KMS-11 (cell line): ENCODE measurements at regions not wholly inside any gene's neighbourhood (a gene's known extent, or its start where the extent isn't known, plus 50 kb on each side); places are given as distances from the start of the nearest gene placed in this dataset.

Experiments
- H2AFZ ChIP-seq: fragments of 200-600 bp; sonication (generic); 2 replicates; pipeline ENCODE4 v1.6.1; 2016; ENCODE audit warnings: antibody characterized with exemption, mixed run types, low read depth
- H3K27ac ChIP-seq: fragments of 200-600 bp; sonication (generic); 2 replicates; pipeline ENCODE4 v1.6.1; 2016; ENCODE audit warnings: mild to moderate bottlenecking, mixed run types
- H3K27me3 ChIP-seq: fragments of 200-600 bp; sonication (generic); 2 replicates; pipeline ENCODE4 v1.6.1; 2017; ENCODE audit warnings: mild to moderate bottlenecking, low read depth, mixed run types, moderate library complexity; ENCODE audit not compliant: insufficient read depth
- H3K36me3 ChIP-seq: fragments of 200-600 bp; sonication (generic); 2 replicates; pipeline ENCODE4 v1.6.1; 2017; ENCODE audit warnings: mild to moderate bottlenecking, mixed run types; ENCODE audit not compliant: insufficient read depth
- H3K4me1 ChIP-seq: fragments of 200-600 bp; sonication (generic); 2 replicates; pipeline ENCODE4 v1.6.1; 2016; ENCODE audit warnings: mild to moderate bottlenecking, low read depth, mixed run types; ENCODE audit not compliant: poor library complexity, severe bottlenecking
- H3K4me2 ChIP-seq: fragments of 200-600 bp; sonication (generic); 2 replicates; pipeline ENCODE4 v1.7.0; 2016; ENCODE audit warnings: mild to moderate bottlenecking, mixed run types
- H3K4me3 ChIP-seq: fragments of 200-600 bp; sonication (generic); IDR thresholded peaks from 2 replicates; pipeline ENCODE4 v1.6.1; 2017; ENCODE audit warnings: low read depth, low read length, mixed read lengths; ENCODE audit not compliant: insufficient read depth
- H3K79me2 ChIP-seq: fragments of 200-600 bp; sonication (generic); 2 replicates; pipeline ENCODE4 v1.6.1; 2016; ENCODE audit warnings: low read depth, mixed run types; ENCODE audit not compliant: insufficient read depth
- H3K9ac ChIP-seq: fragments of 200-600 bp; sonication (generic); 2 replicates; pipeline ENCODE4 v1.6.1; 2016; ENCODE audit warnings: mild to moderate bottlenecking, mixed run types
- H4K20me1 ChIP-seq: fragments of 200-600 bp; sonication (generic); 2 replicates; pipeline ENCODE4 v1.6.1; 2016; ENCODE audit warnings: mild to moderate bottlenecking, mixed run types; ENCODE audit not compliant: insufficient read depth
- TF ChIP-seq, protein P1 (sequence below): fragments of 200-600 bp; sonication (generic); conservative IDR thresholded peaks from 2 replicates; pipeline ENCODE4 v1.6.1; 2017; ENCODE audit warnings: low read depth, mild to moderate bottlenecking, antibody characterized with exemption, low read length, moderate library complexity, mixed read lengths

DNA sequence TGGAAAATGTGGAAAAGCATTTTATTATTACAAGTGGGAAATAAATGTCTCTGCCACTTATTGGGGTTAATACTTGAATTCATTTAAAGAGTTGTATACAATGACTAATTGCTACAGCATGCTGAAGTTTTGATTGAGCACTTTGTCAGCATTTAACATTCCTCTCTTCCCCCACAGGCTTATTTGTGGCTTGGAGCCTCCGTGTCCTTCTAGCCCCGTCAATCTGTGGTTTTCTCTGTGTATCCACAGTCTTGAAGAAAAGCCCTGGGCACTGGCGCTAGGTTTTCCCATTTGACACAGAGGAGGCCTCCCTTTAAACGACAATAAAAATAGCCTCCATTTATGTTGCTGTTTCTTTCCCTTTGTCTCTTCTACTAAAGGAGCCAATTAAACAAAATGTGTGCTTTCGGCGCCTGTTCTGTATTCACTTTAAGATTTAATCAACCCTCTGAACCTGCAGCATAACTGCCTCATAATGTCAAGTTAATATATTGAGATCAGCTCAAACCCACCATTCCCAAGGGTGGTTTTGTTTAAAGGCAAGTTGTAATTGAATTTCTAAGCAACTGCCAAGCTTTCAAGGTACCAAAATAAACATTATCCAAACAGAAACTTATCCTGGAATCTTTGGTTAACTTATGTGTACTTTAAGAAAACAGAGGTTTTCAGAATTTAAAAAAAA, 92.9 kb upstream of the ADRA1D start:
- H3K4me2 ChIP-seq, result no peak overlapping the region
- TF ChIP-seq, protein P1, sequence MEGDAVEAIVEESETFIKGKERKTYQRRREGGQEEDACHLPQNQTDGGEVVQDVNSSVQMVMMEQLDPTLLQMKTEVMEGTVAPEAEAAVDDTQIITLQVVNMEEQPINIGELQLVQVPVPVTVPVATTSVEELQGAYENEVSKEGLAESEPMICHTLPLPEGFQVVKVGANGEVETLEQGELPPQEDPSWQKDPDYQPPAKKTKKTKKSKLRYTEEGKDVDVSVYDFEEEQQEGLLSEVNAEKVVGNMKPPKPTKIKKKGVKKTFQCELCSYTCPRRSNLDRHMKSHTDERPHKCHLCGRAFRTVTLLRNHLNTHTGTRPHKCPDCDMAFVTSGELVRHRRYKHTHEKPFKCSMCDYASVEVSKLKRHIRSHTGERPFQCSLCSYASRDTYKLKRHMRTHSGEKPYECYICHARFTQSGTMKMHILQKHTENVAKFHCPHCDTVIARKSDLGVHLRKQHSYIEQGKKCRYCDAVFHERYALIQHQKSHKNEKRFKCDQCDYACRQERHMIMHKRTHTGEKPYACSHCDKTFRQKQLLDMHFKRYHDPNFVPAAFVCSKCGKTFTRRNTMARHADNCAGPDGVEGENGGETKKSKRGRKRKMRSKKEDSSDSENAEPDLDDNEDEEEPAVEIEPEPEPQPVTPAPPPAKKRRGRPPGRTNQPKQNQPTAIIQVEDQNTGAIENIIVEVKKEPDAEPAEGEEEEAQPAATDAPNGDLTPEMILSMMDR, result no peak
- H3K9ac ChIP-seq, result no peak overlapping the region
- H4K20me1 ChIP-seq, result no peaks in the 10 kb centered on the region
- H3K4me1 ChIP-seq, result no peaks in the 10 kb centered on the region
- no peak overlapping the region for H2AFZ ChIP-seq
- no peak overlapping the region for H3K27ac ChIP-seq
- H3K79me2 ChIP-seq, result no peaks in the 10 kb centered on the region
- H3K36me3 ChIP-seq, result no peaks in the 10 kb centered on the region
- H3K4me3 ChIP-seq, result no peak overlapping the region
- no peaks in the 10 kb centered on the region for H3K27me3 ChIP-seq

DNA sequence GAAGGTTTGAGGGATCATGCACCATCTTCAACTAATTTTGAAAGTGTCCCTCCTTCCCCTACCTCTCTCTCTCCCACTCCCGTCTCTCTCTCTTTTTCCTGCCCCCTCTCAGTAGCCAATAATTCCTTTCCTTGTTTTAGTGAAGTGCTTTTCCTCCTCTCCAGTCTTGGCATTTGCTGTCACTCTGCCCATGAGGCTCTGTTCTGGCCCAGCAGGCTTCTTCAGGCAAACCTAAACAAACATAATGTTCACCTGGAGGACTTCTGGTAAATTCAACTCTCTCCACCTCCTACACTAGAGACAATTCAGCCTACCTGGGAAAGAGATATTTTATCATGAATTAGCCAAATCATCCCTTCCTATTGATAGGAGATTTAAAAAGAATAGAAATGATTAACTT, 86.6 kb upstream of the ADRA1D start:
- no peak overlapping the region for H3K4me2 ChIP-seq
- no peak overlapping the region for H3K27ac ChIP-seq
- TF ChIP-seq, protein P1, result no peak

DNA sequence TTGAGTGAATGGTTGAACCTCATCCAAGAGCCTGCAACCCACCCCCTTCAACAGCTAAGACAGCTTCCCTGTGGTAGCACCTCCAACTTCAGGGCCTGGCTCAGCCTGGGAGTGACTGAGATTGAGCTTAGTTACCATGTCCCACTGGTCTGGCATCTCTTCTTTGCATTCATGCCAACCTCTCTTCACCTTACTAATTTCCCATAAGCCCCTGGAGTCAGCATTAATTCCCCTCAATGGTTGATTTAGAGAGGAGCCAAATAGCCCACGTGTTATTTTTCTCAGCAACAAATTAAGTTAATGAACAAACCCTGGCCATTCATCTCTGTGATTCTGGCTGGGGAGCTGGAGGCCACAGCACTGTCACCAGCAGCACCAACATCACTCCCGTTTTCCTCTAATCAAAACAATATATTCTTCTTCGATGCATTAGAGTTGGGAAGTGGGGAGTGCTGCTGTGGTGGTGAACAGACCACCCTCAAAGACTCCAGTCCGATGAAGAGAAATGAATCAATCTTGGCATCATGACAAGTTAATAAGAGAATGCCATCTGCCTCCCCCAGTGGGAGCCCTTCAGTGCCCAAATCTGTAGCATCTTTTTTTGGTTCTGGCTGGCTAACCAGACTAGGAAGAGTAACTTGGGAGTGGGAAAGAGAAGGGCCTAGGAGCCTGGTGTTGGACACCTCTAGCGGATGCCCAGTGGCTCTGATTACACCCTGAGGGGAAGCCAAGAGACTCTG, 83.2 kb upstream of the ADRA1D start:
- TF ChIP-seq, protein P1, result no peak
- no peak overlapping the region for H2AFZ ChIP-seq
- no peak overlapping the region for H3K9ac ChIP-seq
- no peaks in the 10 kb centered on the region for H3K36me3 ChIP-seq
- H3K27me3 ChIP-seq, result no peaks in the 10 kb centered on the region
- no peak overlapping the region for H3K27ac ChIP-seq
- no peak overlapping the region for H3K4me3 ChIP-seq
- H3K4me2 ChIP-seq, result no peak overlapping the region
- H3K4me1 ChIP-seq, result no peaks in the 10 kb centered on the region
- no peaks in the 10 kb centered on the region for H3K79me2 ChIP-seq
- H4K20me1 ChIP-seq, result no peaks in the 10 kb centered on the region

More for the DNA sequence above, 86.6 kb upstream of the ADRA1D start:
- Histone ChIP-seq H3K4me1 (no peaks in the 10 kb centered on the region), H3K36me3 (no peaks in the 10 kb centered on the region), H3K9ac (no peak overlapping the region), H3K79me2 (no peaks in the 10 kb centered on the region), H3K4me3 (no peak overlapping the region), H3K27me3 (no peaks in the 10 kb centered on the region), H4K20me1 (no peaks in the 10 kb centered on the region), H2AFZ (no peak overlapping the region)

DNA sequence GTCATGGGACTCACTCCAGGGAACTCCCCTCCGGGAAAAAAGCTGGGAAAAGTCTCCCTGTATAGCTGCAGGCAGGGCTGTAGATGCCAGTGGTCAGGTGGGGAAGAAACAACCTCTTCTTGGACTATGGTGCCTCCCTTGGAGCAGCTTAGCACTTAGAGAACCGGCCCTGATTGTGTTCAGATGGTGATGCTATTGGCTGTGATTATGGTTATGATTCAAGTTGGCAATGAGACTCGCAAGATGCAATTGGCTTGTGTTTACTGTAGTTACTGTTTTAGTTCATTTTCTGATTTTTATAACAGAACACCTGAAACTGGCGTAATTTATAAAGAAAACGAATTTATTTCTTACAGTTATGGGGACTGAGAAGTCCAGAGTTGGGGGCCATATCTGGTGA, 80.9 kb upstream of the ADRA1D start:
- H3K4me2 ChIP-seq, result no peak overlapping the region
- H2AFZ ChIP-seq, result no peak overlapping the region
- H3K36me3 ChIP-seq, result no peaks in the 10 kb centered on the region
- H3K79me2 ChIP-seq, result no peaks in the 10 kb centered on the region
- no peak overlapping the region for H3K9ac ChIP-seq
- no peak overlapping the region for H3K27ac ChIP-seq
- no peaks in the 10 kb centered on the region for H3K27me3 ChIP-seq
- no peak overlapping the region for H3K4me3 ChIP-seq
- H3K4me1 ChIP-seq, result no peaks in the 10 kb centered on the region
- H4K20me1 ChIP-seq, result no peaks in the 10 kb centered on the region
- TF ChIP-seq, protein P1, result no peak
